GM21515 (cell line): ENCODE measurements at regions not wholly inside any gene's neighbourhood (a gene's known extent, or its start where the extent isn't known, plus 50 kb on each side); places are given as distances from the start of the nearest gene placed in this dataset.

Experiments
- ATAC-seq: cut with Tn5 transposase; IDR thresholded peaks from one replicate; pipeline ENCODE4 v1.9.1; 2021; ENCODE audit not compliant: unreplicated experiment

DNA sequence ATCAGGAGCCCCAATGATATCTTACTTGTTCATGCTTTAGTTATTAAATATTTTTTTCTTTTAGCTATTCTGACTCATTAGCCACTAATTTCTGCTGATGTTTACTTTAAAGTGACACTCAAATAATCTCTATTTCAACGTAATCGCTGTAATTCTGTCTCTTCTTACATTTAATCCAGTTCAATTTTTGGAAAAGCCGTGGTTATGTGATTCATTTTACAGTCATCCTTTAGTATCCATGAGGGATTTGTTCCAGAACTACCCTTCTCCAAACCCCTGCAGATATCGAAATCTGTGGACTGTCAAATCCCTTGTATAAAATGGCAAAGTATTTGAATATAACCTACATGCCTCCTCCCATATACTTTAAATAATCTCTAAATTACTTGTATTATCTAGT, 1103.4 kb downstream of the LRFN5 start:
- no peak for ATAC-seq

DNA sequence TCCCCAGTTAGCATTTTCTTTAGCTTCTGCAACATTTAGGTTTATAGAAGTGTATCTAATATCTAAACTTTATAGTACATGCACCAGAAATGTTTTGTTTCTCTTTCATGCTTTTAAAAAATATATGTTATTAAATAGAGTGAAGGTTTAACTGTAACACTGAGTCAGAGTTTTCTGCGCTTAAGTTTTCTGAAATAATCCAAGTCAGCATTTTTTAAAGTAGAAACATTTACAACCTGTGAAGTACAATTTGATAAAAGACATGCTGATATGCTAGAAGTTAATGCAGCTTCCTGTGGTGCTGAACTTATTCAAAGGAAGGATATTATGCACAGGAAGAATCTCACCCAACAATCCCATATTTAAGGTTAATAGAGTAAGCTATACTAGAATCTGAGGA, 1096.8 kb downstream of the LRFN5 start:
- no peak for ATAC-seq

DNA sequence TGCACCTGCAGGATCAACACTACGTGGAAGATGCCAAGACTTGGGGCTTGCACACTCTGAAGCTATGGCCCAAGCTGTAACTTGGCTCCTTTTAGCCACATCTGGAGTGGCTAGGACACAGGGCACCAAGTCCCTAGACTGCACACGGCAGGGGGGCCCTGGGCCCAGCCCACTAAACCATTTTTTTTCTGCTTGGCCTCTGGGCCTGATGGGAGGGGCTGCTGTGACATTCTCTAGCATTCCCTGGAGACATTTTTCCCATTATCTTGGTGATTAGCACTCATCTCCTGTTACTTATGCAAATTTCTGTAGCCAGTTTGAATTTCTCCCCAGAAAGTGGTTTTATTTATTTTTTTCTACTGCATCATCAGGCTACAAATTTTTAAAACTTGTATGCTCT, 1080.7 kb downstream of the LRFN5 start:
- ATAC-seq: no peak

DNA sequence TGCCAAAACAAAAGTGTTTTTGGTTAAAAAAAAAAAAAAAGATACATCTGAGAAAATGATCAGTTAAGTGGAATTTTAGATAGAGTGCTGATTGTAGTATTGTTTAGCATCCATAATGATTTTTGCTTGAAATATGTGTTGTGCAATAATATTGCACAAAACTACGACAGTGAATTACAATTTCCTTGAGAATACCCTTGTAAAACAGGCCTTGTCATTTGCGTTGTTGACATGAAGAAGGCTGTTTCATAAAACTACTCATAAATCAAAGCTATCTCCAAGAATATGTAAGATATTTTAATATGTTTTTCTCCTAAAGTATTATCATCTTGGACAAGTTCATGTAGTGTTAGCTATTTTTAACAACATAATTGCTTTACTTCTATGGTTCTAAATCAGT, 1077.0 kb downstream of the LRFN5 start:
- ATAC-seq: no peak

DNA sequence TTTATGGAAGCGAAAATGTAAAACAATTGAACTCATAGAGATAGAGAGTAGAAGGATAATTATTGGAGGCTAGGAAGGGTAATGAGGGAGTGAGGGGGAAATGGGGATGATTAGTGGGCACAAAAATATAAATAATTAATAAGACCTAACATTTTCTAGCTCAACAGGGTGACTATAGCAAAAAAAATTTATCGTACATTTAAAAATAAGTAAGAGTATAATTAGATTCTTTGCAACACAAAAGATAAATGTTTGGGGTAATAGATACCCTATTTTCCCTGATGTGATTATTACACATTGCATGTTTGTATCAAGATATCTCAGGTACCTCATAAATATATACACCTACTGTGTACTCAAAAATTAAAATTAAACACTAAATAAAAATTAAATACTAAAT, 1070.0 kb downstream of the LRFN5 start:
- no peak for ATAC-seq

DNA sequence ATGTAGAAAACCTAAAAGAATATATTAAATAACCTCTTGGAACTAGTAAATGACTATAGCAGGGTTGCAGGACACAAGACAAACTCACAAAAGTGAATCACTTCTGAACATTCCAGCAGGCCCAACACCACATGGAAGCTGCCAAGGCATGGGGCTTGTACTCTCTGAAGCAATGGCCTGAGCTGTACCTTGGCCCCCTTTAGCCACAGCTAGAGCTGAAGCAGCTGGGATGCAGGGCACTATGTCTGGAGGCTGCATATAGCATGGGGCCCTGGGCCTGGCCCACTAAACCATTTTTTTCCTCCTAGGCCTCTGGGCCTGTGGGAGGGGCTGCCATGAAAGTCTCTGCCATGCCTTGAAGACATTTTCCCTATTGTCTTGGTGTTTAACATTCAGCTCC, 1067.3 kb downstream of the LRFN5 start:
- no peak for ATAC-seq

DNA sequence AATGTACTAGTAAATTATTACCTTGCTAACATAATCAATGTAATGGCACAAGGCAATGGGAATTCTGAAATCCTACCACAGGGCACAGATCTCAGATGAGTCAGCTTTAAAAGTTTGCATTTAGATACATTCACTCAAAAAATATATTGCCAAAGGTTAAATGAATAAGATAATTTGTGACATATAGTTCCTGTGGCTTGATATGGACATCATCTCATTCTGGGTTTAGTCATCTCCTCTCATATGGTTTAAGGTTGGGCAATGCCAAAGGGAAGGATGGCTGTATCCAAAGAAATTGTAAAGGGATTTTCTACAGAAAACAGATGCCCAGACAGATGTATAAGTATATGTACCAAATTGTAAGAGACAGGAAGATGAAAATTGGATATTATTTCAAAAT, 1065.0 kb downstream of the LRFN5 start:
- no peak for ATAC-seq

DNA sequence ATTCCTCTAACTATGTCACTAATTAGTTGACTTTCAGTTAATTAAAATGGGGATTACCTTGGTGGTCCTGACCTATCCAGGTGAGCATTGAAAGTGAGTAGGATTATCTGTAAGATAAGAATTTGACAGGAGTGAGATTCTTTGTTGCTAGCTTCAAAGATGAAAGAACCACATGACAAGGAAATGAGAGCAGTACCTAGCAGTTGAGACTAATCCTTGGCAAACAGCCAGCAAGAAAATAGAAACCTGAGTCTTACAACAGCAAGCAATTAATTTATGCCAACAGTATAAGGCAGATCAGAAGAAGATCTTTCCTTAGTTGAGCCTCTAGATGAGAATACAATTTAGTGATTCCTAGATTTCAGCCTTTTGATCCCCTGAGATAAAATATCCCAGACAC, 1058.4 kb downstream of the LRFN5 start:
- ATAC-seq: no peak

DNA sequence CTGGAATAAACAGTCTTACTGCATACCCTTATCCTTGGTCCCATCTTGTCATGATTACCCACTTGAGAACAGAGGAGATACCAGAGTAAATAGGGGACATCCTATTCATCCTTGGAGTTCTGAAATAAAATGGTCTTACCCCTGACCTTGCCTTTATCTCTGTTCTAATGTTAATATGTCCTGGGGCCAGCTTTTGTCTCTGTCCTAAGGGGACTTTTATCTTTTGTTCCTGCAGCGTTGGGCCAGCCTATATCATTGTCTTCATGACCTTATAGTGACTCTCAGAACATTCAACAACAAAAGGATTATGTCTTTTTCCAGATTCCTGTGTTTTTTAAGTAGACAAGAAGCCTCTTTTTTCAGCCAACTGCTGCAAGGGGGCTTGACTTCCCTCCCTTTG, 1057.5 kb downstream of the LRFN5 start:
- no peak for ATAC-seq

DNA sequence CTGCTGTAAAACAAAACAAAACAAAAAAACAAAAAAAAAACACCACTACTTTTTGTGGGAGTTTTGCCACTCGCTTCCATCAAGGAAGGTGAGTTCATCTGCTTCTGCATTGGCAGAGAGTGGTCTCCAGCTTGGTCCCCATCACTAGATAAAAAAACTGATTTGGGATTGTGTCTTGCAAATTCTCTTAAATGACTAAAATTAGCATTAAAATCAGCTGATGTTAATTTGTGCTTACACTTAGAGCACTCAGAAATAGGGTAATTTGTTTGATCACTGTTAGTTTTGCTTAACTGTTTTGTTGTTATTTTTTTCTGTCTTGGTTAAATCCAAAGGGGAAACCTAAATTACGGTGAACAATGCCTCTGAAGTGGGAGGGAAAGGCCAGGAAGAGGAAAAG, 1048.0 kb downstream of the LRFN5 start:
- ATAC-seq: no peak

DNA sequence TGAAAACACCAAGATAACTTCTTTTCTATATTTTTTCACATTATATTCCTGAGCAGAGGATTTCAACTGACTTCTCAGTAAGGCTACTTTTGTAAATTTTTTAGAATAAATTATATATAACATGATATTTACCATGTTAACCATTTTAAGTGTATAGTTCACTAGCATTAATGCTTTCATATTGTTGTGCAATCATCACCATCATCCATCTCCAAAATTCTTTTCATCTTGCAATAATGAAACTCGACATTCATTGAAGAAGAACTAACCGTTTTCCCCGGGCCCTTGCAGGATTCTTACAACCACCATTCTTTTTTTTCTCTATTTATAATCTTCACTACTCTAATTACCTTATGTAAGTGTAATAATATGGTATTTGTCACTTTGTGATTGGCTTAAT, 1036.1 kb downstream of the LRFN5 start:
- no peak for ATAC-seq

DNA sequence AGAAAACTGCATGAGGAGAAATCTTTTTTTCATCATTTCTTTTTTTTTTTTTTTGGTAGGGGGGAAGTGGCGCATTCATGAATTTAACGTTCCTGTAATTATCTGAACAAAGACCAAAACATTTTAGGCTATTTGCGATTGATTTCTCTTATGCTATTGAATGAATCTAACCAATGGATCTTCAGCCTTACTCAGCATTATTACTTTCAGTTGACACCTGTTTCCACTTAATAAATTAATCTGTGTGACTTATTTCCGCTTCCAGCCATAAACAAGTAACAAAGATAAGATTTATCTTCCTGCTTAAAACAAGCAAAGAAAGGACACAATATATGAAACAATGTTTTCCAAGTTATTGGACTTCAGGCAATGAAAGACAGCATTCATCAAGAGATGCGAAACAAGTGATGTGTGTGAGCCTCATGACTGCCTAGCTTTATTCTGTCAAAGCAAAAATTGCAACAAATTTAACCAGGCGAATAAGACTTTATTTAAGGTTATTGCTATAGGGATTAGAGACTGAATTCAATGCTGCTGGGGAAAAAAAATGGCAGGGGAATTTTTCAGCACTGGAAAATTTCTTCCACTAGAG, 1026.9 kb downstream of the LRFN5 start:
- ATAC-seq: no peak

DNA sequence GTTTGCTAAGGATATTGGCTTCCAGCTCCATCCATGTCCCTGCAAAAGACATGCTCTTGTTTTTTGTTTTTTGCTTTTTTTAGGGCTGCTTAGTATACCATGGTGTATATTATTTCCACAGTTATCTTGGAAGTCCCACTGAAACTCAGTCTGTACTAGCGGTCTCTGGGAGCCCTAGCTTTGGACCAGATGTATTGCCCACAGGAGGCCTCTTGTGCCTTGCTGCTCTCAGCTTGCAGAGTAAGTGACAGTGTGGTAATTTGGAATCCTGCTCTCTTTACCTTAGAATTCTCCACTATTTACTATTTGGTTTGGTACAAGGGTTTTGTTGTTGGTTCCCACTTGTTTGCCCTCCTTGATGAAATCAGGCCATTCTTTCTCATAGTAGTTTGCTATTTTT, 1022.9 kb downstream of the LRFN5 start:
- no peak for ATAC-seq

DNA sequence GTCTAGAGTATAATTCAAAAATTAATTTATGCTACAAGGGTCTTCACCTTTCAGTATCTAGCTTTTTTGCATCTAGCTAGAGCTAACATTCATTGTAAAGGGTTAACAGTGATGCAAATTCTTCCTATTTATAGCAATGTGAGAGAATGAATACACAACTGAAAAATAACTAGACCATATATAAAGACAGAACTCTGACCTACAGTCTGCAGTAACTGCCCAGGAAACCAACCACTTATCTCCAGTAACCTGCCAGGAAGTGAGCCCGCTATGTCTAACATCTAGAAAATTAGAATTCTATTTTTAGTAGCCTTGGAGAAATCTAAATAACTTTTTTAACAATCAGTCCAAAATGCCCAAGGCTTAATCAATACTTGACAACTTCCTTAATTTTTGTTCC, 1021.9 kb downstream of the LRFN5 start:
- no peak for ATAC-seq

DNA sequence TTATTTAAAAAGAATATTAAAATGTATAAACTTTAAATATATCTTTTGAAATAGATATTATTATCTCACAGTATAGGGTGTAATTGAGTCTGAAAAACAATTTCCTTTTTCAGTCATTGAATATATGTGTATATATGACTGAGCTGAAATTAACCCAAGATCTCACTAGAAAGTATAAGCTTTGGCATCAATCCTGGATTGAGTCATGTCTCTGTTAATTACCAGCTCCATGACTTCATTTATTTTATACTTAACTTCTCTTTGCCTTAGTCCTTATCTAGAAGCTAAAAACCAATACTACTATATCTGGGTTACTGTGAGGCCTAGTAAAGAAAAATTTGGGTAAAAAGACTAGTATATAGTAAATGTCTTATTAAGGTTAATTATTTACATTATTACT, 1020.3 kb downstream of the LRFN5 start:
- no peak for ATAC-seq

DNA sequence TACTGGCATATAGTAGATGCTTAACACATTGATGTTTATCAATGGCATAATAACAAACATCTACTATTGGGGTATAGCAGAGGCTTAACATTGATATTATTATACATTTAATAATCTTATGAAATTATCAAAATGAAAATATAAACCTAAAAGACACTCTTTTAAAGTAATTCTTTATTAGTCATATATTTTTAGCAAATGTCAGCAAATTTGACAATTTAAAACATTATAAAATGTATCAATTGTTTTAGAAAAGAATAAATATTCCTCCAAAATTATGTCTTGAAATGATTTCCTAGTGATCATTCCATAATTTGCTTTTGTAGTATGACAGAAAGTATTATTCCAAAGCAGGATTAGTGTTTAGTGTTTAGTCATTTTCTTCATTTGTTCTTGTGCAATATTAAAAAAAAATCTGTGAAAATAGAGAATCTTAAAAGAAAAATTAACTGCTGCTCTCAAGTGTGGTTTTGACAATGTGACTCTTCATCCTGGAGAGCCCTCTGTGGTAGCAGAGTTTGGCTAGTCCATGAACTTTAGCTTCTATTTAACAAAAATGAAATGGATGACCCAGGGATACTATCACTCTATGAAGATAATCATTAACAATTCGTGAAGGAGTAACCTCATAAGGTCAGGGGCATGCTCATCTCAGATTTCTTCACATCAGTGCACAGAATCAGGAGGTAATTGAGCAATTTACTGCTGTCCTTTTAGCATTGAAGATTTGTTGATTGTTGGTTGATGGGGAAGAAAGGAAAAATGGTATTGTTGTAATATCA, 1018.5 kb downstream of the LRFN5 start:
- ATAC-seq: no peak

DNA sequence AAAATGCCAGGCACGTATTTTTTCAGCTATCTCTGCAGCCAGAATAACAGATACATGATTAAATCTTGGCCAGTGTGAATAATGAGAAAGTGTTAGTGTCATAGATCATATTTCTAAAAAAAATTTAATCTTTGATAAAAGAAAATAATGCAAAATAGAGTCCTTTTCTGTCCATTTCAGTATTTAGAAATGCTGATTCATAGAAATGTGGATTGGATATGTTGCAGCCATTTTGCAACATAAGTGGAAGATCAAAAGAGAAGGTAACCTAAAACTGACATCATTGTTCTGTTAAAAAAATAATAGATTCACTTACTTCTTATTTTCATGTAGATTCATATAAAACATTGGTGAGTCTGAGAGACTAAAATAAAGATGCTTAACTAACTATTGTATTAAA, 1010.3 kb downstream of the LRFN5 start:
- no peak for ATAC-seq

DNA sequence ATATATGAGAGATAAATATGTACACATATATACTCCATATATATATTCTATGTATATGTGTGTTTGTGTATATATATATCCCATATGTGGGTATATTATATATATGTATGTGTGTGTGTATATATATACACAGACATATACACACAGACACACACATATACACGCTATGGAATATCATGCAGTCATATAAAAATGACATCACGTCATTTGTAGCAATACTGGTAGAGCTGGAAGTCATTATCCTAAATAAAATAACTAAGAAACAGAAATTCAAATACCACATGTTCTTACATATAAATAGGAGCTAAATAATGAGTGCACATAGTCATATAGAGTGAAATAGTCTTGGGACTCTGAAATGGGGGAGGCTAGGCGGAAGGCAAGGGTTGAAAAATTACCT, 1000.2 kb downstream of the LRFN5 start:
- ATAC-seq: no peak

DNA sequence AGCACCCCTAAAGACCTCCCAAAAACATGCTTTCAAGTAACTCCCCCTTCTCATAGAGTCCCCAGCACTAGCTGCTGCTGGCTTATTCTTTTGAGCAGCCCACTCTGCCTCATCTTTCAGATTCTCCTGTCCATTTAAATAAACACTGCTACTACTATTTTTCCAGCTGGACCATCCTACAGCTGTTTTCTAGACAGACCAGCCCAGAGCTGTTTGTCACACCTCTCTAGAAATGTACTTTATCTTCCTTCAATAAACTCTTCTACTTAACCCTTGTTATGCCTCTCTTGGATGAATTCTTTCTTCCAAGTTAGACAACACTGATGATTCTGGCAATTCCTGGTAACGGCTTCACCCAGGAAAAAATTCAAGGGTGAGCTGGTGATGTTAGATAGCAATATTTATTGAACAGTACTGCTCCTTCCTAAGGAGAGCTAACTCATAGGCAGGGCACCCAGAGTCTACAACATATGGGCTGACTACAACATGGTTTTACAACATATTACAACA, 995.7 kb downstream of the LRFN5 start:
- no peak for ATAC-seq

DNA sequence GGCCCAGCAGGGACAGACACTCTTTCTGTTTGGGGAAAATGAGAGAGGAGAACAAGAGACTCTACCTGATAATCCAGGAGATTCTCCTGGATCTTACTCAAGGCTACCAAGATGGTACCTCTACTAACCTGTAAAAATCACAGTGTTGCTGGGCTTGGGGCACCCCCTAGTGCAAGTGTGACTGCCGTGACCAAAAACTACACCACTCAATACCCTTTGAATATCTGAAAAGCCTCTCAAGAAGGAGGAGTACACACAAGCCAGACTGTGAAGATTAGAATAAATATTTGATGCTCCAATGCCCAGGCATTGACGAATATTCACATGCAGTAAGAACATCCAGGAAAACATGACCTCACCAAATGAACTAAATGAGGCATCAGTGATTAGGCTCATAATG, 965.4 kb downstream of the LRFN5 start:
- ATAC-seq: no peak

DNA sequence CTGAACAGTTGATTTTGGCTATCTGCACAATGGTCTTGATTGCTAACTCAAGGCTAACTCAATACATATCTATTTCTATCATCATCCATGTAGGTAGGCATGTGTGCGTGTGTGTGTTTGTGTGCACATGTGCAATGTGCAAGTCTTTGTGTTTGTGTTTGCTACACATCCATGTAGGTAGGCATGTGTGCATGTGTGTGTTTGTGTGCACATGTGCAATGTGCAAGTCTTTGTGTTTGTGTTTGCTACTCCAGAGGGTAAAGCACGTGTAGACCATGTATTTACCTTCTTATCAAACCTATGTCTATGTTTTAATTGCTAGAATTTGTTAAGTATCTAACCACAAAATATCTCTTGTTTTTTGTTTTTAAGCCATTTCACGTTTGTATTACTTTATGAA, 962.6 kb downstream of the LRFN5 start:
- ATAC-seq: no peak

DNA sequence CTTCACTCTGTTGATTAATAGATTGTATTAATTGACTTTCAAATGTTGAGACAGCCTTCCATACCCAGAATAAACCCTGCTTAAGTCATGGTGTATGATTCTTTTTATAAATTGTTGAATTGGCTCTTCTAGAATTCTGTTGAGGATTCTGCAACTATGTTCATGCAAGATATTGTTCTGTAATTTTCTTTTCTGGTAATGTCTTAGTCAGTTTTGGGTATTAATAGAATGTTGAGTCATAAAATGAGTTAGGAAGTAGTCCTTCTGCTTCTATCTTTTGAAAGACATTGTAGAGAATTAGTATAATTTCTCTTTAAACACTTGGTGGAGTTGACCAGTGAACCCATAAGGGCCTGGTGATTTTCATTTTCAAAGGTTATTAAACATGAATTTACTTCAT, 958.9 kb downstream of the LRFN5 start:
- no peak for ATAC-seq

DNA sequence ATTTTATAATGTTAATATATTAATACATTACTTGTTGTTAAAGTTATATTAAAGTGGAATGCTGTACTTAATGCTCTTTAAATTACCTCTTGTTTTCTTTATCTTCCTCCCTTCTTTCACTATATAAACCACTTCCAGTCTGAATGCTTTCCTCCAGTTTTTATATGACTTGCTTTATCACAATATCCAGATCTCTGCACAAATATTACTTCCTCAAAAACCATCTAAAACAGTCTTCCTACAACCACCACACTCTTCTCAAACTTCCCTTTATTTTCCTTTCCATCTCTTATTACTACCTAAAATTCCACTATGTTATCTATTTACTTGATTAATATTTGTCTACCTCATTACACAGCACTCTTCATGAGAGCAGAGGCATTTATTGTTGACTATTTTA, 956.6 kb downstream of the LRFN5 start:
- no peak for ATAC-seq
